Panc1 (cell line): ENCODE measurements at regions not wholly inside any gene's neighbourhood (a gene's known extent, or its start where the extent isn't known, plus 50 kb on each side); places are given as distances from the start of the nearest gene placed in this dataset.

Experiments used
- ATAC-seq: fragments of 200-7000 bp; cut with Tn5 transposase; 2 replicates; pipeline ENCODE4 v1.9.1; 2020; ENCODE audit warnings: mild to moderate bottlenecking, moderate library complexity
- BruUV-seq: library from RNA; stranded (reverse); fragments of 400-500 nt; replicated peaks from 2 replicates; lab custom pipeline; 2021; lab: Mats Ljungman, UMichigan
- CTCF ChIA-PET: fragments of 300-600 bp; sonication (Branson Sonifier 250); formaldehyde crosslinking; loops from one replicate; lab custom pipeline; 2022; ENCODE audit warnings: antibody characterized with exemption; lab: Charles Lee
- POLR2A ChIA-PET: fragments of 300-600 bp; sonication (Branson Sonifier 250); formaldehyde crosslinking; loops from one replicate; lab custom pipeline; 2022; ENCODE audit warnings: antibody characterized with exemption; lab: Charles Lee
- DNase-seq: peaks from one replicate; pipeline ENCODE4 v3.0.0-alpha.2; 2010; ENCODE audit warnings: low read depth, low spot score
- H3K27ac ChIP-seq: 2 replicates; pipeline ENCODE4 v1.5.1; 2011; ENCODE audit warnings: mild to moderate bottlenecking, low read length, inconsistent platforms
- H3K27me3 ChIP-seq: fragments of 200-500 bp; sonication (Bioruptor generic); 2 replicates; pipeline ENCODE4 v1.6.0; 2014; ENCODE audit warnings: low read length, inconsistent platforms; ENCODE audit not compliant: control insufficient read depth, insufficient read depth
- H3K36me3 ChIP-seq: fragments of 200-500 bp; sonication (Bioruptor generic); 2 replicates; pipeline ENCODE4 v1.5.1; 2014; ENCODE audit warnings: inconsistent platforms, mild to moderate bottlenecking, low read length, moderate library complexity; ENCODE audit not compliant: control insufficient read depth, insufficient read depth
- H3K4me1 ChIP-seq: 2 replicates; pipeline ENCODE4 v1.5.1; 2011; ENCODE audit warnings: inconsistent platforms, mild to moderate bottlenecking, low read length, moderate library complexity; ENCODE audit not compliant: control insufficient read depth, insufficient read depth
- H3K4me3 ChIP-seq, 2 experiments: 2 replicates each; pipeline ENCODE4 v1.5.1; 2011 to 2012; ENCODE audit warnings: low read depth in 2 of 2, low read length in 2 of 2, mild to moderate bottlenecking in 2 of 2, inconsistent platforms in 1 of 2, moderate library complexity in 1 of 2
- H3K9me3 ChIP-seq: fragments of 200-500 bp; sonication (Bioruptor generic); 2 replicates; pipeline ENCODE4 v1.5.1; 2014; ENCODE audit warnings: low read depth, mild to moderate bottlenecking, inconsistent platforms, low read length, moderate library complexity; ENCODE audit not compliant: control insufficient read depth, insufficient read depth
- POLR2AphosphoS5 ChIP-seq: IDR thresholded peaks from 2 replicates; pipeline ENCODE4 v1.6.1; 2012; ENCODE audit warnings: mild to moderate bottlenecking, low read depth, low read length, moderate library complexity
- SIN3A ChIP-seq: IDR thresholded peaks from 2 replicates; pipeline ENCODE4 v1.6.1; 2012; ENCODE audit warnings: low read depth, mild to moderate bottlenecking, low read length, moderate library complexity, borderline replicate concordance; ENCODE audit not compliant: insufficient read depth
- TCF7L2 ChIP-seq: IDR thresholded peaks from 2 replicates; pipeline ENCODE4 v1.6.1; 2011; ENCODE audit warnings: mild to moderate bottlenecking, low read depth, low read length, inconsistent platforms
- in situ Hi-C: cut with HindIII; loops from 2 replicates; pipeline ENCODE4 v1.10.0; 2016; ENCODE audit warnings: low sequenced_read_pairs, low pct_unique_long_range_greater_than_20kb
- intact Hi-C: fragments of 100-400 bp; cut with micrococcal nuclease; formaldehyde crosslinking; loops from one replicate; pipeline ENCODE4 v1.10.0; 2022; ENCODE audit not compliant: unreplicated experiment
- TF ChIP-seq, protein P1 (sequence below), 2 experiments: IDR thresholded peaks; 2 replicates each; pipeline ENCODE4 v1.6.1; 2011 to 2012; ENCODE audit warnings: low read depth in 2 of 2, control low read depth in 1 of 2, low read length in 1 of 2, mild to moderate bottlenecking in 1 of 2, moderate library complexity in 1 of 2; ENCODE audit not compliant: insufficient read depth in 1 of 2
- TF ChIP-seq, protein P2 (sequence below): fragments of 450-650 bp; IDR thresholded peaks from 2 replicates; pipeline ENCODE4 v1.5.1; 2017; ENCODE audit warnings: mild to moderate bottlenecking

GRCh38 chr13:40058757-40059236 lies 403.3 kb downstream of the COG6 start:
- DNase-seq (no peak), ATAC-seq (no peak)
- Histone ChIP-seq H3K36me3 (no peaks in the 10 kb centered on the region), H3K9me3 (no peaks in the 10 kb centered on the region), H3K4me1 (no peaks in the 10 kb centered on the region), H3K27ac (no peak overlapping the region), H3K4me3 (no peak overlapping the region), H3K27me3 (no peaks in the 10 kb centered on the region)
- CTCF ChIA-PET = no interaction called here
- BruUV-seq = no TSS peak
- intact Hi-C loops (no loop called here), in situ Hi-C loops (no loop called here)
- POLR2A ChIA-PET = no interaction called here
- TF ChIP-seq TCF7L2 (no peak), SIN3A (no peak), POLR2AphosphoS5 (no peak)
- TF ChIP-seq, protein P1, sequence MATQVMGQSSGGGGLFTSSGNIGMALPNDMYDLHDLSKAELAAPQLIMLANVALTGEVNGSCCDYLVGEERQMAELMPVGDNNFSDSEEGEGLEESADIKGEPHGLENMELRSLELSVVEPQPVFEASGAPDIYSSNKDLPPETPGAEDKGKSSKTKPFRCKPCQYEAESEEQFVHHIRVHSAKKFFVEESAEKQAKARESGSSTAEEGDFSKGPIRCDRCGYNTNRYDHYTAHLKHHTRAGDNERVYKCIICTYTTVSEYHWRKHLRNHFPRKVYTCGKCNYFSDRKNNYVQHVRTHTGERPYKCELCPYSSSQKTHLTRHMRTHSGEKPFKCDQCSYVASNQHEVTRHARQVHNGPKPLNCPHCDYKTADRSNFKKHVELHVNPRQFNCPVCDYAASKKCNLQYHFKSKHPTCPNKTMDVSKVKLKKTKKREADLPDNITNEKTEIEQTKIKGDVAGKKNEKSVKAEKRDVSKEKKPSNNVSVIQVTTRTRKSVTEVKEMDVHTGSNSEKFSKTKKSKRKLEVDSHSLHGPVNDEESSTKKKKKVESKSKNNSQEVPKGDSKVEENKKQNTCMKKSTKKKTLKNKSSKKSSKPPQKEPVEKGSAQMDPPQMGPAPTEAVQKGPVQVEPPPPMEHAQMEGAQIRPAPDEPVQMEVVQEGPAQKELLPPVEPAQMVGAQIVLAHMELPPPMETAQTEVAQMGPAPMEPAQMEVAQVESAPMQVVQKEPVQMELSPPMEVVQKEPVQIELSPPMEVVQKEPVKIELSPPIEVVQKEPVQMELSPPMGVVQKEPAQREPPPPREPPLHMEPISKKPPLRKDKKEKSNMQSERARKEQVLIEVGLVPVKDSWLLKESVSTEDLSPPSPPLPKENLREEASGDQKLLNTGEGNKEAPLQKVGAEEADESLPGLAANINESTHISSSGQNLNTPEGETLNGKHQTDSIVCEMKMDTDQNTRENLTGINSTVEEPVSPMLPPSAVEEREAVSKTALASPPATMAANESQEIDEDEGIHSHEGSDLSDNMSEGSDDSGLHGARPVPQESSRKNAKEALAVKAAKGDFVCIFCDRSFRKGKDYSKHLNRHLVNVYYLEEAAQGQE (IDR thresholded peaks at IDR 0.05; ENCODE audit: insufficient read depth in 1 of 2, low read depth in 2 of 2, low read length in 1 of 2) = no peak
- TF ChIP-seq, protein P2, sequence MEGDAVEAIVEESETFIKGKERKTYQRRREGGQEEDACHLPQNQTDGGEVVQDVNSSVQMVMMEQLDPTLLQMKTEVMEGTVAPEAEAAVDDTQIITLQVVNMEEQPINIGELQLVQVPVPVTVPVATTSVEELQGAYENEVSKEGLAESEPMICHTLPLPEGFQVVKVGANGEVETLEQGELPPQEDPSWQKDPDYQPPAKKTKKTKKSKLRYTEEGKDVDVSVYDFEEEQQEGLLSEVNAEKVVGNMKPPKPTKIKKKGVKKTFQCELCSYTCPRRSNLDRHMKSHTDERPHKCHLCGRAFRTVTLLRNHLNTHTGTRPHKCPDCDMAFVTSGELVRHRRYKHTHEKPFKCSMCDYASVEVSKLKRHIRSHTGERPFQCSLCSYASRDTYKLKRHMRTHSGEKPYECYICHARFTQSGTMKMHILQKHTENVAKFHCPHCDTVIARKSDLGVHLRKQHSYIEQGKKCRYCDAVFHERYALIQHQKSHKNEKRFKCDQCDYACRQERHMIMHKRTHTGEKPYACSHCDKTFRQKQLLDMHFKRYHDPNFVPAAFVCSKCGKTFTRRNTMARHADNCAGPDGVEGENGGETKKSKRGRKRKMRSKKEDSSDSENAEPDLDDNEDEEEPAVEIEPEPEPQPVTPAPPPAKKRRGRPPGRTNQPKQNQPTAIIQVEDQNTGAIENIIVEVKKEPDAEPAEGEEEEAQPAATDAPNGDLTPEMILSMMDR = no peak

GRCh38 chr13:40059540-40060232 lies 404.2 kb downstream of the COG6 start:
- BruUV-seq = no TSS peak
- no peak overlapping the region for H3K27ac ChIP-seq
- DNase-seq (no peak), ATAC-seq (no peak)
- in situ Hi-C loops = no loop called here
- H3K27me3 ChIP-seq = no peaks in the 10 kb centered on the region
- intact Hi-C loops = no loop called here
- no peaks in the 10 kb centered on the region for H3K36me3 ChIP-seq
- no peak overlapping the region for H3K4me3 ChIP-seq
- ChIA-PET POLR2A (no interaction called here), CTCF (no interaction called here)
- no peaks in the 10 kb centered on the region for H3K4me1 ChIP-seq
- TF ChIP-seq SIN3A (no peak), TCF7L2 (no peak)
- H3K9me3 ChIP-seq = no peaks in the 10 kb centered on the region
